ENCODE measurements at regions not wholly inside any gene's neighbourhood (a gene's known extent, or its start where the extent isn't known, plus 50 kb on each side); places are given as distances from the start of the nearest gene placed in this dataset.

DNA sequence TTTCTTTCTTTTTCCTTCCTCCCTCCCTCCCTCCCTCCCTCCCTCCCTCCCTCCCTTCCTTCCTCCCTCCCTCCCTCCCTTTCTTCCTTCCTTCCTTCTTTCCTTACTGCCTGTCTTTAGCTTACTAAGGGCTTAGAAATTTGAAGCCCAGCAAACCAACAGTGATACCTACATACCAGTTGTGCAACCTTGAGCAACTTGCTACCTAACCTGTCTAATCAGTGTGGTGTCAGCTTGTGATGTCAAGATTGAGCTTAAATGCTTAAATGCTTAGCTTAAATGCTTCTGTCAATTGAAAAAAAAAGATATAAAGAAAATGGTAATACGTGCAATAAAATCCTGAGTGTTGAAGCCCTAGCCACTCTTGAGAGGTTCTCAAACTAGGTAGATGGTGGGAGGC is 728.6 kb downstream of the TRIML1 start:
- TF ChIP-seq, protein P1, sequence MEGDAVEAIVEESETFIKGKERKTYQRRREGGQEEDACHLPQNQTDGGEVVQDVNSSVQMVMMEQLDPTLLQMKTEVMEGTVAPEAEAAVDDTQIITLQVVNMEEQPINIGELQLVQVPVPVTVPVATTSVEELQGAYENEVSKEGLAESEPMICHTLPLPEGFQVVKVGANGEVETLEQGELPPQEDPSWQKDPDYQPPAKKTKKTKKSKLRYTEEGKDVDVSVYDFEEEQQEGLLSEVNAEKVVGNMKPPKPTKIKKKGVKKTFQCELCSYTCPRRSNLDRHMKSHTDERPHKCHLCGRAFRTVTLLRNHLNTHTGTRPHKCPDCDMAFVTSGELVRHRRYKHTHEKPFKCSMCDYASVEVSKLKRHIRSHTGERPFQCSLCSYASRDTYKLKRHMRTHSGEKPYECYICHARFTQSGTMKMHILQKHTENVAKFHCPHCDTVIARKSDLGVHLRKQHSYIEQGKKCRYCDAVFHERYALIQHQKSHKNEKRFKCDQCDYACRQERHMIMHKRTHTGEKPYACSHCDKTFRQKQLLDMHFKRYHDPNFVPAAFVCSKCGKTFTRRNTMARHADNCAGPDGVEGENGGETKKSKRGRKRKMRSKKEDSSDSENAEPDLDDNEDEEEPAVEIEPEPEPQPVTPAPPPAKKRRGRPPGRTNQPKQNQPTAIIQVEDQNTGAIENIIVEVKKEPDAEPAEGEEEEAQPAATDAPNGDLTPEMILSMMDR (IDR thresholded peaks at IDR 0.05), result no peak
- TF ChIP-seq POLR2A (IDR thresholded peaks at IDR 0.05; ENCODE audit: low read depth) (no peak), EP300 (IDR thresholded peaks at IDR 0.05) (no peak), POLR2AphosphoS5 (IDR thresholded peaks at IDR 0.05) (no peak)
